BJ (cell line): ENCODE measurements at regions not wholly inside any gene's neighbourhood (a gene's known extent, or its start where the extent isn't known, plus 50 kb on each side); places are given as distances from the start of the nearest gene placed in this dataset.

Experiments used
- CTCF ChIA-PET: fragments of 350-600 bp; formaldehyde crosslinking; extraction: SDS; loops from one replicate; lab custom pipeline; 2021; ENCODE audit warnings: antibody characterized with exemption, inconsistent platforms; lab: Yijun Ruan, JAX
- POLR2A ChIA-PET: fragments of 300-600 bp; sonication (Branson Sonifier 250); formaldehyde crosslinking; extraction: SDS; loops from one replicate; lab custom pipeline; 2021; ENCODE audit warnings: antibody characterized with exemption; lab: Charles Lee
- DNase-seq: peaks from one replicate; pipeline ENCODE4 v3.0.0-alpha.2; 2011; ENCODE audit warnings: low read depth
- H3K27me3 ChIP-seq: 2 replicates; pipeline ENCODE4 v1.6.0; 2011; ENCODE audit warnings: low read length; ENCODE audit not compliant: control insufficient read depth, insufficient read depth
- H3K36me3 ChIP-seq: 2 replicates; pipeline ENCODE4 v1.5.1; 2011; ENCODE audit warnings: low read length; ENCODE audit not compliant: control insufficient read depth, insufficient read depth
- H3K4me3 ChIP-seq: 2 replicates; pipeline ENCODE4 v1.5.1; 2011; ENCODE audit warnings: low read depth, mild to moderate bottlenecking, control low read depth, low read length
- TF ChIP-seq, protein P1 (sequence below): IDR thresholded peaks from 2 replicates; pipeline ENCODE4 v1.5.1; 2011; ENCODE audit warnings: low read depth, mild to moderate bottlenecking, control low read depth, inconsistent platforms, low read length, moderate library complexity; ENCODE audit not compliant: insufficient read depth

DNA sequence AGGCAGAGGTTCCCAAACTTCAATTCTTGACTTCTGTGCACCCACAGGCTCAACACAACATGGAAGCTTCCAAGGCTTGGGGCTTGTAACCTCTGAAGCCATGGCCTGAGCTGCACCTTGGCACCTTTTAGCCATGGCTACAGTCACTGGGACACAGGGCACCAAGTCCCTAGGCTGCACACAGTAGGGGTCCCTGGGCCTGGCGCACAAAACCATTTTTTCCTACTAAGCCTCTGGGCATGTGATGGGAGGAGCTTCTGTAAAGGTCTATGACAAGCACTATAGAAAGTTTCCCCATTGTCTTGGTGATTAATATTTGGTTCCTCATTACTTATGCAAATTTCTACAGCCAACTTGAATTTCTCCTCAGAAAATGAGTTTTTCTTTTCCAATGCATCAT lies 420.9 kb upstream of the GRM3 start:
- no peak for DNase-seq
- Histone ChIP-seq H3K36me3 (no peaks in the 10 kb centered on the region), H3K4me3 (no peak overlapping the region), H3K27me3 (no peaks in the 10 kb centered on the region)
- TF ChIP-seq, protein P1, sequence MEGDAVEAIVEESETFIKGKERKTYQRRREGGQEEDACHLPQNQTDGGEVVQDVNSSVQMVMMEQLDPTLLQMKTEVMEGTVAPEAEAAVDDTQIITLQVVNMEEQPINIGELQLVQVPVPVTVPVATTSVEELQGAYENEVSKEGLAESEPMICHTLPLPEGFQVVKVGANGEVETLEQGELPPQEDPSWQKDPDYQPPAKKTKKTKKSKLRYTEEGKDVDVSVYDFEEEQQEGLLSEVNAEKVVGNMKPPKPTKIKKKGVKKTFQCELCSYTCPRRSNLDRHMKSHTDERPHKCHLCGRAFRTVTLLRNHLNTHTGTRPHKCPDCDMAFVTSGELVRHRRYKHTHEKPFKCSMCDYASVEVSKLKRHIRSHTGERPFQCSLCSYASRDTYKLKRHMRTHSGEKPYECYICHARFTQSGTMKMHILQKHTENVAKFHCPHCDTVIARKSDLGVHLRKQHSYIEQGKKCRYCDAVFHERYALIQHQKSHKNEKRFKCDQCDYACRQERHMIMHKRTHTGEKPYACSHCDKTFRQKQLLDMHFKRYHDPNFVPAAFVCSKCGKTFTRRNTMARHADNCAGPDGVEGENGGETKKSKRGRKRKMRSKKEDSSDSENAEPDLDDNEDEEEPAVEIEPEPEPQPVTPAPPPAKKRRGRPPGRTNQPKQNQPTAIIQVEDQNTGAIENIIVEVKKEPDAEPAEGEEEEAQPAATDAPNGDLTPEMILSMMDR = no peak
- ChIA-PET CTCF (no interaction called here), POLR2A (no interaction called here)

DNA sequence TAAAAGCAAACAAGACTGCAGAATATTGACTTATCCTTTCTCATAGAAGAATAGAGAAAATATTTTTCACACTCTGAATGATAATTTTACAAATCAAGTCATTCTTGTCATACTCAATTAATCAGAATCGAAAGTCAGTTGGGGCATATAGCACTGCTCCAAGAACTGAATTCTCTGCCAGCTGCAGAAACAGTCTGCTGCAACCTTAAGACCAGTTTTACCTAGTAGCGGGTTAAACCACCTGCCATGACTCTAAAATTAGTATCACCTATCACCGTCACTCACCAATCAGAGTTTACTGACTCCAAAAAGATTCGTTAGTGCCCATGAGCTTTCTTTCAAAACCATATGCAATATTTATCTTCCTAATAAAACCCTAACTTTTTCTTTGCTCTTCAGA lies 429.0 kb upstream of the GRM3 start:
- no peaks in the 10 kb centered on the region for H3K36me3 ChIP-seq
- CTCF ChIA-PET = no interaction called here
- POLR2A ChIA-PET = no interaction called here

DNA sequence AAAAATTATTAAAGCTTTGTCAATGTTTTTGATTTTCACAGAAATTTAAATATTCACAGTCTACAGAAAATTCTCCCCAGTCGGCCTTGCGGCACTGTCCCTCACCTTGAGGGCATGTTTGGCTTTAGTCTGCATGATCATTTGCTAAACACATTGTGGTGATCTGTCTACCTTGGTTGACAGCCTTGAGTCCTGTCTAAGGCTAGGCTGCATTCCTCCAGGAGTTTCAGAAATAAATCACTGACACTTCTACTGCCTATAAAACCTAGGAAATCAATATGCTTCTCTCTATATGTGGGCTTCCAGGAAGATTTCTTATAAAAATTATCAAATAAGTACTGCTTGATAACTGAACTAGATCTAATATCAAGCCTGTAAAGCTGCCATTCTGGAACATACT lies 430.7 kb upstream of the GRM3 start:
- ChIA-PET CTCF (no interaction called here), POLR2A (no interaction called here)
- no peak for DNase-seq
- no peaks in the 10 kb centered on the region for H3K36me3 ChIP-seq
- H3K4me3 ChIP-seq = no peak overlapping the region
- H3K27me3 ChIP-seq = no peaks in the 10 kb centered on the region
- TF ChIP-seq, protein P1 = no peak

More for the DNA sequence above, 429.0 kb upstream of the GRM3 start:
- no peak overlapping the region for H3K4me3 ChIP-seq
- DNase-seq = no peak
- no peaks in the 10 kb centered on the region for H3K27me3 ChIP-seq
- TF ChIP-seq, protein P1 = no peak

DNA sequence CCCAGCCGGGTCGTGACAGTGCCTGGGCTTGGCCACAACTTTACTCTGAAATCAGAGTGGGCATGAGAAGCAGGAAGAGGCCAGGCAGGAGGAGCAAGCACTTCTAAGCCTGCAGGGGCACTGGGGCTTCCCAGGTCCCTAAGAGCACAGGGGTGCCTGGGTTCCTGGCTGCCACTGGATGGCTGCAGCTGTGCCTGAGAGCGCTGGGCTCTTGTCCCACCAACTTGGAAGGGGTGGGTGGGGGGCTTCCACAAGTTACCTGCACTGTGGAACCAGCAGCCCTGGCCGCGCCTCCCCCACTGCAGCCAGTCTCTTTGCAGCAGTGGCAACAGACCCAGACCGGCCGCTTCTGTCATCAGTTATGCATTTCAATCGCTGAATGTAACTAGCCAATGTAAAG lies 434.7 kb upstream of the GRM3 start:
- TF ChIP-seq, protein P1 = no peak
- no peak for DNase-seq
- no peaks in the 10 kb centered on the region for H3K36me3 ChIP-seq

GRCh38 chr7:86207740-86208139 lies 436.0 kb upstream of the GRM3 start:
- TF ChIP-seq, protein P1 = no peak
- ChIA-PET CTCF (no interaction called here), POLR2A (no interaction called here)
- H3K4me3 ChIP-seq = no peak overlapping the region
- no peak for DNase-seq
- H3K36me3 ChIP-seq = no peaks in the 10 kb centered on the region
- no peaks in the 10 kb centered on the region for H3K27me3 ChIP-seq

More for the DNA sequence above, 434.7 kb upstream of the GRM3 start:
- CTCF ChIA-PET = no interaction called here
- POLR2A ChIA-PET = no interaction called here
- Histone ChIP-seq H3K4me3 (no peak overlapping the region), H3K27me3 (no peaks in the 10 kb centered on the region)
